ENCODE measurements at regions not wholly inside any gene's neighbourhood (a gene's known extent, or its start where the extent isn't known, plus 50 kb on each side); places are given as distances from the start of the nearest gene placed in this dataset.

GRCh38 chr1:229828461-229828860, 202.4 kb downstream of the URB2 start:
- DNase-seq, result no peak

- no peak for DNase-seq
Measured at GRCh38 chr1:229832695-229833094, 206.6 kb downstream of the URB2 start.

GRCh38 chr1:229834230-229834629, 208.2 kb downstream of the URB2 start:
- no peak for DNase-seq

- DNase-seq, result no peak
Measured at GRCh38 chr1:229835226-229835625, 209.2 kb downstream of the URB2 start.

GRCh38 chr1:229836324-229836723, 210.3 kb downstream of the URB2 start:
- no peak for DNase-seq

- DNase-seq, result no peak
Measured at GRCh38 chr1:229838204-229838603, 212.2 kb downstream of the URB2 start.

- DNase-seq, result no peak
Measured at GRCh38 chr1:229839800-229840199, 213.8 kb downstream of the URB2 start.

GRCh38 chr1:229841230-229841629, 215.2 kb downstream of the URB2 start:
- no peak for DNase-seq

- DNase-seq, result no peak
Measured at GRCh38 chr1:229842302-229843255, 216.5 kb downstream of the URB2 start.

GRCh38 chr1:229843627-229844238, 217.7 kb downstream of the URB2 start:
- no peak for DNase-seq

- no peak for DNase-seq
Measured at GRCh38 chr1:229844675-229845074, 218.6 kb downstream of the URB2 start.

GRCh38 chr1:229845410-229846138, 219.5 kb downstream of the URB2 start:
- no peak for DNase-seq

- no peak for DNase-seq
Measured at GRCh38 chr1:229846351-229846750, 220.3 kb downstream of the URB2 start.

- peak; percentile 8 for DNase-seq
Measured at GRCh38 chr1:229848752-229849677, 218.0 kb upstream of the GALNT2 start.

GRCh38 chr1:229851511-229851910, 215.5 kb upstream of the GALNT2 start:
- no peak for DNase-seq

GRCh38 chr1:229853751-229854150, 213.3 kb upstream of the GALNT2 start:
- no peak for DNase-seq

GRCh38 chr1:229854620-229855019, 212.4 kb upstream of the GALNT2 start:
- DNase-seq, result no peak

GRCh38 chr1:229856009-229856650, 210.9 kb upstream of the GALNT2 start:
- no peak for DNase-seq

- DNase-seq, result no peak
Measured at GRCh38 chr1:229857585-229857984, 209.5 kb upstream of the GALNT2 start.

- DNase-seq, result no peak
Measured at GRCh38 chr1:229859026-229859425, 208.0 kb upstream of the GALNT2 start.

- DNase-seq, result no peak
Measured at GRCh38 chr1:229860926-229861325, 206.1 kb upstream of the GALNT2 start.
